ENCODE measurements at regions not wholly inside any gene's neighbourhood (a gene's known extent, or its start where the extent isn't known, plus 50 kb on each side); places are given as distances from the start of the nearest gene placed in this dataset.

DNA sequence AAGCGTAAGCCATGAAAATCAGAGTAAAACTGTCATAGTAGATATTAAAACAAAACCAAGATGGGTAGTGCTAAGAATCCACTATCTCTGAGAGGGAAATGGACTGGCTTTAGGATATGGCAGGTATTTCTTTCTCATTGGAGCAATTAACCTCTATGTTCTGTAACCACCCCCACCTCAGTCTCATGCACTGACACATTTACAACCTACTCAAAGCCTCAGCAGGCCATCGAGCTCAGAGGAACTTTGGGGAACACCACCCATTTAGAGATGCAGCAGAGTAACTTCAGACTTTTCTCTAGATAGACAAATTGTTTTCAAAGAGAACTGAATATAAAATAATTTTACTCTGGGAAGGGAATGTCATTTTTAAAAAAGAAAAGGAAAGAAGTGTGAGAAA is 615.8 kb upstream of the ZFHX3 start:
- no peaks in the 10 kb centered on the region for H3K4me1 Mint-ChIP-seq
- CTCF ChIA-PET (ENCODE audit: partially characterized antibody), result no interaction called here
- no peaks in the 10 kb centered on the region for H3K27me3 ChIP-seq (ENCODE audit: insufficient read depth, low read length)
- H3K36me3 Mint-ChIP-seq, result no peaks in the 10 kb centered on the region
- POLR2A ChIA-PET (ENCODE audit: partially characterized antibody), result no interaction called here
- no peaks in the 10 kb centered on the region for H3K36me3 ChIP-seq (ENCODE audit: insufficient read depth, low read length)
- H3K4me3 ChIP-seq (ENCODE audit: low read length in 2 of 2), result no peak overlapping the region
- no peak overlapping the region for H3K27ac ChIP-seq (ENCODE audit: low read depth, low read length)
- DNase-seq, result no peak
- no peak overlapping the region for H3K27ac Mint-ChIP-seq
- peaks cover 0 to 9% (median 2%) of the 10 kb centered on the region in 8 donors for H3K9me3 Mint-ChIP-seq
- H3K4me1 ChIP-seq (ENCODE audit: insufficient read depth, low read length), result no peaks in the 10 kb centered on the region
- intact Hi-C loops (cut with micrococcal nuclease), result no loop called here
- H3K4me3 Mint-ChIP-seq, result no peak overlapping the region
- H3K27me3 Mint-ChIP-seq, result no peaks in the 10 kb centered on the region
- no peaks in the 10 kb centered on the region for H3K9me3 ChIP-seq (ENCODE audit: control insufficient read depth in 1 of 2, low read length in 2 of 2)

- intact Hi-C loops (cut with micrococcal nuclease), result no loop called here
- ChIA-PET CTCF (ENCODE audit: partially characterized antibody) (no interaction called here), POLR2A (ENCODE audit: partially characterized antibody) (no interaction called here)
- no peaks in the 10 kb centered on the region for H3K36me3 ChIP-seq (ENCODE audit: insufficient read depth, low read length)
- DNase-seq, result no peak
- Mint-ChIP-seq H3K27ac (no peak overlapping the region), H3K4me1 (no peaks in the 10 kb centered on the region), H3K27me3 (no peaks in the 10 kb centered on the region), H3K9me3 (peaks cover 3 to 24% (median 9%) of the 10 kb centered on the region in 8 donors), H3K36me3 (no peaks in the 10 kb centered on the region), H3K4me3 (no peak overlapping the region)
- no peaks in the 10 kb centered on the region for H3K27me3 ChIP-seq (ENCODE audit: insufficient read depth, low read length)
- H3K4me1 ChIP-seq (ENCODE audit: insufficient read depth, low read length), result no peaks in the 10 kb centered on the region
- no peak overlapping the region for H3K27ac ChIP-seq (ENCODE audit: low read depth, low read length)
- H3K4me3 ChIP-seq (ENCODE audit: low read length in 2 of 2), result no peak overlapping the region
- H3K9me3 ChIP-seq (ENCODE audit: control insufficient read depth in 1 of 2, low read length in 2 of 2), result peaks cover 0 to 4% of the 10 kb centered on the region in 2 donors
These were observed 588.3 kb upstream of the ZFHX3 start for GRCh38 chr16:73636196-73636595.

- Histone ChIP-seq H3K9me3 (ENCODE audit: control insufficient read depth in 1 of 2, low read length in 2 of 2) (no peaks in the 10 kb centered on the region), H3K4me1 (ENCODE audit: insufficient read depth, low read length) (no peaks in the 10 kb centered on the region), H3K4me3 (ENCODE audit: low read length in 2 of 2) (no peak overlapping the region), H3K36me3 (ENCODE audit: insufficient read depth, low read length) (no peaks in the 10 kb centered on the region), H3K27ac (ENCODE audit: low read depth, low read length) (no peak overlapping the region), H3K27me3 (ENCODE audit: insufficient read depth, low read length) (no peaks in the 10 kb centered on the region)
- intact Hi-C loops (cut with micrococcal nuclease), result no loop called here
- H3K27me3 Mint-ChIP-seq, result no peaks in the 10 kb centered on the region
- H3K9me3 Mint-ChIP-seq, result peaks cover 0 to 7% (median 2%) of the 10 kb centered on the region in 8 donors
- H3K27ac Mint-ChIP-seq, result no peak overlapping the region
- DNase-seq, result no peak
- H3K4me1 Mint-ChIP-seq, result no peaks in the 10 kb centered on the region
- no peaks in the 10 kb centered on the region for H3K36me3 Mint-ChIP-seq
- no peak overlapping the region for H3K4me3 Mint-ChIP-seq
- ChIA-PET CTCF (ENCODE audit: partially characterized antibody) (no interaction called here), POLR2A (ENCODE audit: partially characterized antibody) (no interaction called here)
These were observed 581.1 kb upstream of the ZFHX3 start for GRCh38 chr16:73629011-73629410.

DNA sequence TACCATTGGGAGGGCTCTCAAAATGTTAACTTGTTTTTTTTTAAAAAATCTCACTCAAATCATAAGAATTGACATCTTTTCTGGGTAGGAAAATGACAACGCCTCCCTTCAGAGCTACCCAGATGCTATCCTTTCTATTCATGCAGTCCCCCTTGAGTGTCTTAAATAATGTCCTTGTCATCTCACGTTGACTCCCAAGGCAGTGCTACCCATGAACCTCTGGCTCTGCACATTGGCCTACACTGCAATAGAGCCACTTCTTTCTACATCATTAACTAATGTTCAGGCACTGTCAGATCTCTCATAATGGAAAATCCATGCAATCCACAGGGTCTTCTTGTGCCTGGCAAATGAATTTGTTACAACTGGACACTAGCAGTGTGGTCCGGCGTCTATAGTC is 569.8 kb upstream of the ZFHX3 start:
- H3K36me3 ChIP-seq (ENCODE audit: insufficient read depth, low read length), result no peaks in the 10 kb centered on the region
- H3K27ac ChIP-seq (ENCODE audit: low read depth, low read length), result no peak overlapping the region
- intact Hi-C loops (cut with micrococcal nuclease), result no loop called here
- Mint-ChIP-seq H3K27ac (peak overlapping the region in 1 of 7 donors; percentile 0), H3K4me3 (no peak overlapping the region), H3K9me3 (peaks cover 0 to 9% (median 1%) of the 10 kb centered on the region in 8 donors), H3K36me3 (no peaks in the 10 kb centered on the region), H3K27me3 (peaks cover 0 to 1% of the 10 kb centered on the region in 2 donors), H3K4me1 (peaks cover 0 to 2% (median 0%) of the 10 kb centered on the region in 4 donors)
- H3K4me3 ChIP-seq (ENCODE audit: low read length in 2 of 2), result no peak overlapping the region
- H3K4me1 ChIP-seq (ENCODE audit: insufficient read depth, low read length), result no peaks in the 10 kb centered on the region
- POLR2A ChIA-PET (ENCODE audit: partially characterized antibody), result no interaction called here
- CTCF ChIA-PET (ENCODE audit: partially characterized antibody), result no interaction called here
- H3K27me3 ChIP-seq (ENCODE audit: insufficient read depth, low read length), result no peaks in the 10 kb centered on the region
- no peak for DNase-seq
- H3K9me3 ChIP-seq (ENCODE audit: control insufficient read depth in 1 of 2, low read length in 2 of 2), result no peaks in the 10 kb centered on the region

GRCh38 chr16:73616770-73617169 is 568.8 kb upstream of the ZFHX3 start:
- ChIA-PET CTCF (ENCODE audit: partially characterized antibody) (interaction anchor here (1.1 to 1.2 kb wide), 2 partner anchors 10 to 34 kb away, joined by 3 read pairs; no protein-coding TSS in a partner anchor), POLR2A (ENCODE audit: partially characterized antibody) (no interaction called here)
- intact Hi-C loops (cut with micrococcal nuclease), result no loop called here
- Mint-ChIP-seq H3K27ac (no peak overlapping the region), H3K4me3 (no peak overlapping the region), H3K36me3 (no peaks in the 10 kb centered on the region), H3K4me1 (peaks cover 0 to 2% (median 0%) of the 10 kb centered on the region in 4 donors), H3K9me3 (peaks cover 0 to 7% (median 0%) of the 10 kb centered on the region in 8 donors), H3K27me3 (peaks cover 0 to 1% of the 10 kb centered on the region in 2 donors)
- H3K9me3 ChIP-seq (ENCODE audit: control insufficient read depth in 1 of 2, low read length in 2 of 2), result no peaks in the 10 kb centered on the region
- no peaks in the 10 kb centered on the region for H3K27me3 ChIP-seq (ENCODE audit: insufficient read depth, low read length)
- H3K4me3 ChIP-seq (ENCODE audit: low read length in 2 of 2), result no peak overlapping the region
- no peaks in the 10 kb centered on the region for H3K36me3 ChIP-seq (ENCODE audit: insufficient read depth, low read length)
- no peaks in the 10 kb centered on the region for H3K4me1 ChIP-seq (ENCODE audit: insufficient read depth, low read length)
- no peak overlapping the region for H3K27ac ChIP-seq (ENCODE audit: low read depth, low read length)
- no peak for DNase-seq

GRCh38 chr16:73616166-73616753 is 568.3 kb upstream of the ZFHX3 start:
- POLR2A ChIA-PET (ENCODE audit: partially characterized antibody), result no interaction called here

DNA sequence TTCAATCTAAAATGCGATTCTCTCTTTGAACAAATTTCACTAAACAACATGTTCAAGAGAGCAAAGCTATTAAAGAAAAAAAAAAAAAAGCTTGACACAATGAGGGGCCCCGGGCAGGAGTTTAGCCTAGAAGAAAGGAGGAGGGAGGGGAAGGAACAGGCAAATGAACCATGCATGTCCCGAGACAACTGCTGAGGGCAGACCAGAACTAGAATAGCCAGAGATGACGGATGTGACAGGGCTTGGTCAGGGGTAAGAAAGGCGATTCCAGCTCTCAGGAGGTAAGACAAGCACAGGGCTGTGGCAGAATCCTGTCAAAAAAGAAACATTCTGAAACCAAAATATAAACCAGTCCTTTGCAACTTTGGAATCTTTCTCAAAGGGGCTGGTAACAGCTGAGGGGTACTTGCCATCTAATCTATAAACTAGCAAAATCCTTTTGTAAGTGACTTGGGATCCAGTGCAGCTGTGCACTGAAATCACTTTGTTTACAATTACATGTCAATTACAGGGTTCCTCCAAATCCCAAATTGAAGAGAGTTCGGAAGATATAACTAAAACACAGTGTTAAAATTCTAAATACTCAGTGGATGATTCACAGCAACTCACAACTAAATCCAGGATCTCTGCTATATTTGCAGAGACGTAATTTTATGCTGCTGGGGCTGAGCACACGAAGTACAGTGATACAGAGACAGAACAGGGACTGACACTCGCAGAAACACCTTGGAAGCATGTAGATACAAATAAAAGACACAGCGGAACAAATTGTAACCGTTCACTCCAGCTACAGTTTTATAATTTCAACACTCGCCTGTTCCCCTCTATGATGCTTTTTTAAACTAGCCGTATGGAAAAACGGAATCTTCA is 567.4 kb upstream of the ZFHX3 start:
- intact Hi-C loops (cut with micrococcal nuclease), result no loop called here
- Mint-ChIP-seq H3K36me3 (no peaks in the 10 kb centered on the region), H3K9me3 (peaks cover 0 to 7% (median 0%) of the 10 kb centered on the region in 8 donors), H3K27ac (no peak overlapping the region), H3K4me3 (no peak overlapping the region), H3K27me3 (peaks cover 0 to 1% of the 10 kb centered on the region in 2 donors), H3K4me1 (peaks cover 0 to 2% (median 0%) of the 10 kb centered on the region in 4 donors)
- H3K9me3 ChIP-seq (ENCODE audit: control insufficient read depth in 1 of 2, low read length in 2 of 2), result no peaks in the 10 kb centered on the region
- ChIA-PET POLR2A (ENCODE audit: partially characterized antibody) (no interaction called here), CTCF (ENCODE audit: partially characterized antibody) (interaction anchor here (1.2 kb wide), 1 partner anchor 36 kb away, joined by 3 read pairs; no protein-coding TSS in a partner anchor)
- H3K4me1 ChIP-seq (ENCODE audit: insufficient read depth, low read length), result no peaks in the 10 kb centered on the region
- no peak overlapping the region for H3K4me3 ChIP-seq (ENCODE audit: low read length in 2 of 2)
- no peak overlapping the region for H3K27ac ChIP-seq (ENCODE audit: low read depth, low read length)
- DNase-seq, result no peak
- H3K36me3 ChIP-seq (ENCODE audit: insufficient read depth, low read length), result no peaks in the 10 kb centered on the region
- no peaks in the 10 kb centered on the region for H3K27me3 ChIP-seq (ENCODE audit: insufficient read depth, low read length)

More at GRCh38 chr16:73616166-73616753, 568.3 kb upstream of the ZFHX3 start:
- CTCF ChIA-PET (ENCODE audit: partially characterized antibody), result interaction anchor here (1.1 to 1.2 kb wide), 2 partner anchors 11 to 35 kb away, joined by 3 read pairs; no protein-coding TSS in a partner anchor
- H3K4me1 ChIP-seq (ENCODE audit: insufficient read depth, low read length), result no peaks in the 10 kb centered on the region
- intact Hi-C loops (cut with micrococcal nuclease), result no loop called here
- no peak for DNase-seq
- H3K4me3 Mint-ChIP-seq, result no peak overlapping the region
- H3K9me3 ChIP-seq (ENCODE audit: control insufficient read depth in 1 of 2, low read length in 2 of 2), result no peaks in the 10 kb centered on the region
- peaks cover 0 to 2% (median 0%) of the 10 kb centered on the region in 4 donors for H3K4me1 Mint-ChIP-seq
- no peaks in the 10 kb centered on the region for H3K36me3 Mint-ChIP-seq
- H3K36me3 ChIP-seq (ENCODE audit: insufficient read depth, low read length), result no peaks in the 10 kb centered on the region
- no peaks in the 10 kb centered on the region for H3K27me3 ChIP-seq (ENCODE audit: insufficient read depth, low read length)
- H3K27me3 Mint-ChIP-seq, result peaks cover 0 to 1% of the 10 kb centered on the region in 2 donors
- peaks cover 0 to 7% (median 0%) of the 10 kb centered on the region in 8 donors for H3K9me3 Mint-ChIP-seq
- no peak overlapping the region for H3K27ac Mint-ChIP-seq
- H3K4me3 ChIP-seq (ENCODE audit: low read length in 2 of 2), result no peak overlapping the region
- H3K27ac ChIP-seq (ENCODE audit: low read depth, low read length), result no peak overlapping the region
